H9 (cell line): ENCODE measurements at regions not wholly inside any gene's neighbourhood (a gene's known extent, or its start where the extent isn't known, plus 50 kb on each side); places are given as distances from the start of the nearest gene placed in this dataset.

ENCODE experiments used
- DNase-seq: peaks from one replicate; pipeline ENCODE4 v3.0.0-alpha.2; 2017
- H2AFZ ChIP-seq: one replicate; pipeline ENCODE4 v1.6.1; 2013; ENCODE audit warnings: mild to moderate bottlenecking, low read length, control low read depth, moderate library complexity
- H2AK5ac ChIP-seq: 2 replicates; pipeline ENCODE4 v1.6.1; 2013; ENCODE audit warnings: low read length, control low read depth, mixed read lengths; ENCODE audit not compliant: insufficient read length
- H2BK120ac ChIP-seq: one replicate; pipeline ENCODE4 v1.6.1; 2013; ENCODE audit warnings: low read depth, mild to moderate bottlenecking, low read length, control low read depth, inconsistent platforms; ENCODE audit not compliant: poor library complexity, severe bottlenecking
- H2BK12ac ChIP-seq: 2 replicates; pipeline ENCODE4 v1.6.1; 2013; ENCODE audit warnings: low read length, control low read depth, mixed read lengths, low read depth; ENCODE audit not compliant: insufficient read length
- H2BK15ac ChIP-seq: 2 replicates; pipeline ENCODE4 v1.6.1; 2013; ENCODE audit warnings: low read depth, low read length, control low read depth
- H2BK20ac ChIP-seq: one replicate; pipeline ENCODE4 v1.6.1; 2013; ENCODE audit warnings: low read depth, mild to moderate bottlenecking, low read length, control low read depth, inconsistent platforms; ENCODE audit not compliant: poor library complexity, severe bottlenecking
- H2BK5ac ChIP-seq: 2 replicates; pipeline ENCODE4 v1.6.1; 2013; ENCODE audit warnings: low read length, control low read depth, mixed read lengths; ENCODE audit not compliant: insufficient read length
- H3K14ac ChIP-seq: 2 replicates; pipeline ENCODE4 v1.6.1; 2013; ENCODE audit warnings: low read length, control low read depth; ENCODE audit not compliant: insufficient read depth
- H3K18ac ChIP-seq: 2 replicates; pipeline ENCODE4 v1.6.1; 2013; ENCODE audit warnings: low read depth, mild to moderate bottlenecking, mixed read lengths, low read length, control low read depth; ENCODE audit not compliant: insufficient read length
- H3K23ac ChIP-seq: 2 replicates; pipeline ENCODE4 v1.6.1; 2013; ENCODE audit warnings: low read length, control low read depth, mixed read lengths, low read depth; ENCODE audit not compliant: insufficient read length
- H3K23me2 ChIP-seq: 2 replicates; pipeline ENCODE4 v1.6.1; 2013; ENCODE audit warnings: low read depth, mild to moderate bottlenecking, mixed read lengths, low read length, control low read depth; ENCODE audit not compliant: insufficient read length, poor library complexity, severe bottlenecking
- H3K27ac ChIP-seq: 2 replicates; pipeline ENCODE4 v1.5.1; 2013; ENCODE audit warnings: low read length, control low read depth, mixed read lengths, low read depth; ENCODE audit not compliant: insufficient read length
- H3K27me3 ChIP-seq: 2 replicates; pipeline ENCODE4 v1.6.1; 2013; ENCODE audit warnings: low read length, control low read depth, inconsistent platforms; ENCODE audit not compliant: insufficient read depth
- H3K4ac ChIP-seq: 2 replicates; pipeline ENCODE4 v1.6.1; 2013; ENCODE audit warnings: low read depth, mild to moderate bottlenecking, control low read depth, inconsistent platforms, low read length, moderate library complexity
- H3K4me1 ChIP-seq: 2 replicates; pipeline ENCODE4 v1.6.1; 2013; ENCODE audit warnings: low read length, control low read depth, inconsistent platforms; ENCODE audit not compliant: insufficient read depth
- H3K4me2 ChIP-seq: 2 replicates; pipeline ENCODE4 v1.6.1; 2013; ENCODE audit warnings: low read length, control low read depth, mixed read lengths; ENCODE audit not compliant: insufficient read length, insufficient read depth
- H3K56ac ChIP-seq: 2 replicates; pipeline ENCODE4 v1.6.1; 2013; ENCODE audit warnings: low read depth, mild to moderate bottlenecking, mixed read lengths, low read length, control low read depth; ENCODE audit not compliant: insufficient read length
- H3K79me1 ChIP-seq: 2 replicates; pipeline ENCODE4 v1.6.1; 2013; ENCODE audit warnings: low read depth, mild to moderate bottlenecking, moderate library complexity, low read length, control low read depth, inconsistent platforms; ENCODE audit not compliant: insufficient read depth, poor library complexity, severe bottlenecking
- H3K79me2 ChIP-seq: 2 replicates; pipeline ENCODE4 v1.6.1; 2013; ENCODE audit warnings: low read length, control low read depth, inconsistent platforms; ENCODE audit not compliant: insufficient read depth
- H3K9ac ChIP-seq: 2 replicates; pipeline ENCODE4 v1.6.1; 2013; ENCODE audit warnings: low read length, control low read depth, mixed read lengths; ENCODE audit not compliant: insufficient read length; ENCODE audit errors: extremely low read depth
- H3K9me3 ChIP-seq: one replicate; pipeline ENCODE4 v1.6.1; 2013; ENCODE audit warnings: low read depth, low read length, inconsistent platforms; ENCODE audit not compliant: control insufficient read depth
- H3T11ph ChIP-seq: one replicate; pipeline ENCODE4 v1.6.1; 2013; ENCODE audit warnings: mild to moderate bottlenecking, low read length, control low read depth, inconsistent platforms
- H4K20me1 ChIP-seq: one replicate; pipeline ENCODE4 v1.6.1; 2013; ENCODE audit not compliant: control insufficient read depth, insufficient read length, insufficient read depth
- H4K5ac ChIP-seq: 2 replicates; pipeline ENCODE4 v1.6.1; 2013; ENCODE audit warnings: low read depth, mild to moderate bottlenecking, mixed read lengths, low read length, control low read depth; ENCODE audit not compliant: insufficient read length
- H4K8ac ChIP-seq: replicated peaks from 2 replicates; pipeline ENCODE4 v1.6.1; 2013; ENCODE audit warnings: low read length, control low read depth, mixed read lengths, low read depth; ENCODE audit not compliant: insufficient read length
- H4K91ac ChIP-seq: 2 replicates; pipeline ENCODE4 v1.6.1; 2013; ENCODE audit warnings: low read depth, mild to moderate bottlenecking, moderate library complexity, mixed read lengths, low read length, control low read depth; ENCODE audit not compliant: insufficient read length
- H3K27ac Mint-ChIP-seq, 3 experiments: 2 replicates in 2 of 3; 3 replicates in 1 of 3; pipeline ENCODE4 v1.8.0; 2020 to 2021; ENCODE audit warnings: mixed read lengths in 3 of 3, mild to moderate bottlenecking in 1 of 3, moderate library complexity in 1 of 3
- H3K27me3 Mint-ChIP-seq: 2 replicates; pipeline ENCODE4 v1.8.0; 2021; ENCODE audit warnings: low read depth, mild to moderate bottlenecking, moderate library complexity, mixed read lengths
- H3K36me3 Mint-ChIP-seq, 3 experiments: 2 replicates in 2 of 3; 3 replicates in 1 of 3; pipeline ENCODE4 v1.8.0; 2020 to 2021; ENCODE audit warnings: low read depth in 3 of 3, mixed read lengths in 3 of 3; ENCODE audit not compliant: insufficient read depth in 1 of 3
- H3K4me1 Mint-ChIP-seq, 2 experiments: 2 replicates each; pipeline ENCODE4 v1.8.0; 2020; ENCODE audit warnings: mixed read lengths in 2 of 2
- H3K4me3 Mint-ChIP-seq, 2 experiments: 2 replicates in 1 of 2; 3 replicates in 1 of 2; pipeline ENCODE4 v1.8.0; 2020 to 2021; ENCODE audit warnings: mild to moderate bottlenecking in 2 of 2, mixed read lengths in 2 of 2, moderate library complexity in 1 of 2
- H3K9me3 Mint-ChIP-seq, 2 experiments: 2 replicates in 1 of 2; 3 replicates in 1 of 2; pipeline ENCODE4 v1.8.0; 2020; ENCODE audit warnings: mild to moderate bottlenecking in 2 of 2, mixed read lengths in 2 of 2, moderate library complexity in 1 of 2
- WGBS: extraction: QIAGEN DNeasy Blood & Tissue Kit; methylation state at CpG from one replicate; pipeline ENCODE4 v1.1.7; 2013; ENCODE audit warnings: missing lambda C conversion rate, low lambda C conversion rate, mixed read lengths; ENCODE audit not compliant: insufficient read length; ENCODE audit errors: extremely low coverage; 5-methylcytosine and 5-hydroxymethylcytosine counted together
- TF ChIP-seq, protein P1 (sequence below): fragments of 200-600 bp; sonication (generic); conservative IDR thresholded peaks from 3 replicates; pipeline ENCODE4 v1.8.0; 2021; ENCODE audit warnings: antibody characterized with exemption, mild to moderate bottlenecking

DNA sequence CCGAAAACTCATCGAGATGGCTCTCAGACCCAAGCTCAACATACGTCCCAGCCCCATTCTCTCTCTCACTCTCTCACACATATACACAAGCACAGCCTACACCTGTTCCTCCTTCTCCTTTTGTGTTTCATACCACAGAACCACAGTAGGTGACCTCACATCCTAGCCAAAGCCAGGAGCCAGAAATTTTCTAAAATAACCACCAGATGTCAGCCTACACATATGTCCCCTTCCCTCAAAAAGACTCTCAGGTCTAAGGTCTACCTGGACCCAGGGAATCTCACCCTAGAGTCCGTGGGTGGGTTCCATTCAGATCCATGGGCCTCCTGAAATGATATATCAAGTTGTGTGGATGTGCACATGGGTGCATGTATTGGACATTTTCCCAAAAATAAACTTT is 104.2 kb upstream of the IPO5 start:
- no peaks in the 10 kb centered on the region for H3K79me2 ChIP-seq
- no peaks in the 10 kb centered on the region for H3K4me1 ChIP-seq
- no peak for DNase-seq
- H3K9ac ChIP-seq = no peak overlapping the region
- no peaks in the 10 kb centered on the region; a peak in 2 of 5 replicates for H3K9me3 Mint-ChIP-seq
- no CpG with 5 or more reads among the region's 4 CpGs for WGBS
- no peak overlapping the region for H3K4me2 ChIP-seq
- H3K4me1 Mint-ChIP-seq = peaks cover 3 to 4% of the 10 kb centered on the region in 2 experiments; a peak in 2 of 4 replicates
- H4K20me1 ChIP-seq = no peaks in the 10 kb centered on the region
- H3K4me3 Mint-ChIP-seq = no peak overlapping the region
- no peak overlapping the region for H4K91ac ChIP-seq
- H3K9me3 ChIP-seq = no peaks in the 10 kb centered on the region
- H3K27me3 Mint-ChIP-seq = peaks cover 2% of the 10 kb centered on the region; the same call in 1 of the 2 replicates
- no peak overlapping the region for H3K56ac ChIP-seq
- H3K27me3 ChIP-seq = no peaks in the 10 kb centered on the region
- H3K23me2 ChIP-seq = no peaks in the 10 kb centered on the region
- TF ChIP-seq, protein P1, sequence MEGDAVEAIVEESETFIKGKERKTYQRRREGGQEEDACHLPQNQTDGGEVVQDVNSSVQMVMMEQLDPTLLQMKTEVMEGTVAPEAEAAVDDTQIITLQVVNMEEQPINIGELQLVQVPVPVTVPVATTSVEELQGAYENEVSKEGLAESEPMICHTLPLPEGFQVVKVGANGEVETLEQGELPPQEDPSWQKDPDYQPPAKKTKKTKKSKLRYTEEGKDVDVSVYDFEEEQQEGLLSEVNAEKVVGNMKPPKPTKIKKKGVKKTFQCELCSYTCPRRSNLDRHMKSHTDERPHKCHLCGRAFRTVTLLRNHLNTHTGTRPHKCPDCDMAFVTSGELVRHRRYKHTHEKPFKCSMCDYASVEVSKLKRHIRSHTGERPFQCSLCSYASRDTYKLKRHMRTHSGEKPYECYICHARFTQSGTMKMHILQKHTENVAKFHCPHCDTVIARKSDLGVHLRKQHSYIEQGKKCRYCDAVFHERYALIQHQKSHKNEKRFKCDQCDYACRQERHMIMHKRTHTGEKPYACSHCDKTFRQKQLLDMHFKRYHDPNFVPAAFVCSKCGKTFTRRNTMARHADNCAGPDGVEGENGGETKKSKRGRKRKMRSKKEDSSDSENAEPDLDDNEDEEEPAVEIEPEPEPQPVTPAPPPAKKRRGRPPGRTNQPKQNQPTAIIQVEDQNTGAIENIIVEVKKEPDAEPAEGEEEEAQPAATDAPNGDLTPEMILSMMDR = peak; percentile 64
- no peak overlapping the region for H2AK5ac ChIP-seq
- no peak overlapping the region for H3K4ac ChIP-seq
- no peak overlapping the region for H3K18ac ChIP-seq
- H4K8ac ChIP-seq = no peak overlapping the region
- no peak overlapping the region for H2BK15ac ChIP-seq
- H3K23ac ChIP-seq = no peak overlapping the region
- H3T11ph ChIP-seq = no peak overlapping the region
- no peak overlapping the region for H2BK5ac ChIP-seq
- H2BK12ac ChIP-seq = no peak overlapping the region
- no peak overlapping the region for H3K27ac ChIP-seq
- H3K14ac ChIP-seq = no peak overlapping the region
- no peak overlapping the region for H4K5ac ChIP-seq
- no peaks in the 10 kb centered on the region for H3K79me1 ChIP-seq
- H2BK120ac ChIP-seq = no peak overlapping the region
- no peak overlapping the region for H2AFZ ChIP-seq
- no peak overlapping the region for H3K27ac Mint-ChIP-seq
- H3K36me3 Mint-ChIP-seq = no peaks in the 10 kb centered on the region
- H2BK20ac ChIP-seq = no peak overlapping the region
